C4-2B (cell line): ENCODE measurements at regions not wholly inside any gene's neighbourhood (a gene's known extent, or its start where the extent isn't known, plus 50 kb on each side); places are given as distances from the start of the nearest gene placed in this dataset.

ENCODE experiments used
- H3K27ac ChIP-seq: fragments of 450-650 bp; 2 replicates; pipeline ENCODE4 v1.5.1; 2017
- ZFX ChIP-seq: fragments of 450-650 bp; IDR thresholded peaks from 2 replicates; pipeline ENCODE4 v1.6.1; 2017
- TF ChIP-seq, protein P1 (sequence below): fragments of 450-650 bp; conservative IDR thresholded peaks from 2 replicates; pipeline ENCODE4 v1.5.1; 2017; ENCODE audit warnings: mild to moderate bottlenecking

DNA sequence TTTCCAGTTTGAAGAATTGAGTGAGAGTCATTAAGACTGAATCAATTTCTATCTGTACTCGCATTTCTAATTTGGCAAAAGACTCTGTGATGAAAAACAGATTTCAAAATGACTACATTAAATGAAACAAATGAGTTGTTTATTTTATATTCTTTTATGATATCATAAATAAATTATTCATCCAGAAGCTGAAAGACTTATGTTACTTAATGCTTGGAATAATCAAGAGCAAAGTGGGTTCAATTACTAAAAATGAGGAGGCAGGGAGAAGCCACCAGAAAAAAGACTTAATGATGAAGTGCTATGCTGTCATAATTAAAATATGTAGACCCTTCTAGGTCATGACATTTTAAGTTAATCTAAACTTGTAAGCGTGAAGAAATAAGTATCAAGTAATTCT is 130.6 kb upstream of the FERMT1 start:
- TF ChIP-seq, protein P1, sequence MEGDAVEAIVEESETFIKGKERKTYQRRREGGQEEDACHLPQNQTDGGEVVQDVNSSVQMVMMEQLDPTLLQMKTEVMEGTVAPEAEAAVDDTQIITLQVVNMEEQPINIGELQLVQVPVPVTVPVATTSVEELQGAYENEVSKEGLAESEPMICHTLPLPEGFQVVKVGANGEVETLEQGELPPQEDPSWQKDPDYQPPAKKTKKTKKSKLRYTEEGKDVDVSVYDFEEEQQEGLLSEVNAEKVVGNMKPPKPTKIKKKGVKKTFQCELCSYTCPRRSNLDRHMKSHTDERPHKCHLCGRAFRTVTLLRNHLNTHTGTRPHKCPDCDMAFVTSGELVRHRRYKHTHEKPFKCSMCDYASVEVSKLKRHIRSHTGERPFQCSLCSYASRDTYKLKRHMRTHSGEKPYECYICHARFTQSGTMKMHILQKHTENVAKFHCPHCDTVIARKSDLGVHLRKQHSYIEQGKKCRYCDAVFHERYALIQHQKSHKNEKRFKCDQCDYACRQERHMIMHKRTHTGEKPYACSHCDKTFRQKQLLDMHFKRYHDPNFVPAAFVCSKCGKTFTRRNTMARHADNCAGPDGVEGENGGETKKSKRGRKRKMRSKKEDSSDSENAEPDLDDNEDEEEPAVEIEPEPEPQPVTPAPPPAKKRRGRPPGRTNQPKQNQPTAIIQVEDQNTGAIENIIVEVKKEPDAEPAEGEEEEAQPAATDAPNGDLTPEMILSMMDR: no peak
- TF ChIP-seq ZFX: no peak
- H3K27ac ChIP-seq: no peak overlapping the region

DNA sequence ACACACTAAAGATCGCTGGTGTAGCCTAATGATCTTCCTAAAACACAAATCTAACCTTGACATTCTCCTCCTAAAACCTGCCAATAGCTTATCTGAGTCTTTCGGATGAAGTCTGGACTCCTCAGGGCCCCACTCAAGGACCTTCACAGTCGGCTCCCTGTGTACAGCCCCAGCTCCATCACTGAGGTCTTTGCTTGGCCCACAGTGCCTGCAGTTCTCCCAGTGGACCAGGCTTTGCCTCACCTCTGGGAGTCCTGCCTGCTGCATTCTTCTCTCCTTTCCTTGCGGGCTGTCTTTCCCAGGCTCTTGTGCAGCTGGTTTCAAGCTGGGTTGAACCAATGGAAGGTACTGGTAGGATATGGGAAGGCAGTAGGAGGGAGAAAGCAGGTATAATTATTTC is 122.6 kb upstream of the FERMT1 start:
- no peak for TF ChIP-seq ZFX
- TF ChIP-seq, protein P1: no peak
- H3K27ac ChIP-seq: no peak overlapping the region

DNA sequence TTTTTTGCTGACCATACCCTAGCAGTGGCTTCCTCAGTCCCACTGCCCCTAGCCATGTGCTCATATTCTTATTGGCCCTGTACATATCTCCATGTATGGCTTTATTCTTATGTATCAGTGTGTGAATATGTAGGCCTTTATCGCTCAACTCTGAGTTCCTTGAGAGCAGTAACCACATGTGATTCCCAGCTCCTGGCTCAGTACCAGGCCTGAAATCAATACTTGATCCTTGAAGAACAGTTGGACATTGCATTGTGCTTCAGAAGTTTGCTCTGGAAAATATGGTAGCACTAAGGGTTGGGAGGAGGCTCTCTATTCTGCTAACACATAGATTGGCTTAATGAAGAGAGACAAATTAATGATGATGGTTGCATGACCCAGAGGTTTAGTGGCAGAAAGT is 118.8 kb upstream of the FERMT1 start:
- no peak for TF ChIP-seq ZFX
- TF ChIP-seq, protein P1: no peak
- no peak overlapping the region for H3K27ac ChIP-seq

DNA sequence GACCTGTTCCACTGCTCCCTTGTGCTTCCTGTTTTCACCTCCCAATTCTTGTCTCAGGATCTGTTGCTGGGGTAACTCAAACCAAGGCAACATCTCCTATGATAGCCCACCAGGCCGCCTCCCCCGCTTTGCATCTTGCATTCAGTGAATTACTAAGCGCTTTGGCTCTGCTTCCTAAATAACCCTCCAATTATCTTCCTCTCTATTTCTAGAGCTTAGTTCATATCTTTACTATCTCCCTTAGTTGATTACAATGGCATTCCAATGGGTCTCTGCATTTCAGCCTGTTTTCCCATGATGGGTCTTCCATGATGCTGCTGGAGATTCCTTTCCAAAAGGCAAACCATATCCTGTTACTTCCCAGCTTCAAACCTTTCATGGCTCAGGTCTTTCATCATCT is 117.2 kb upstream of the FERMT1 start:
- TF ChIP-seq, protein P1: no peak
- no peak for TF ChIP-seq ZFX

DNA sequence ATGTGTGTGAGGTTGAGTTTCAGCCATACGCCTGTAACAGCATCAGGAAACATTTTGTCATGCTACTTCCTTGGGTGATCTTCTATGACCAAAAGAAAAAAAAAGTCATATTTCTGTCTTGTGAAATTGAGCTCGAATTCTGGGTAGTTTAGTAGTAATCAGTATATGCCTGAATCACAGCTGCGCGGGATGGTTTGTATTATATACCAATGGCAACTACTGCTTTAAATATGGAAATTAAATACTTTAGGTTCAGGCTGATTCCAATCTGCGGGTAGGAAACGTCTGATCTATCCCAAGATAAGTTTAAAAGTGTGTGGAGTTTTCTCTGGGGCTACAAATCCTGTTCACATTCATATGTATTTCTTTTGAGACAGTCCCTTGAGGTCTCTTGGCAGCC is 115.6 kb upstream of the FERMT1 start:
- TF ChIP-seq ZFX: no peak

More for the DNA sequence above, 117.2 kb upstream of the FERMT1 start:
- H3K27ac ChIP-seq: no peak overlapping the region

DNA sequence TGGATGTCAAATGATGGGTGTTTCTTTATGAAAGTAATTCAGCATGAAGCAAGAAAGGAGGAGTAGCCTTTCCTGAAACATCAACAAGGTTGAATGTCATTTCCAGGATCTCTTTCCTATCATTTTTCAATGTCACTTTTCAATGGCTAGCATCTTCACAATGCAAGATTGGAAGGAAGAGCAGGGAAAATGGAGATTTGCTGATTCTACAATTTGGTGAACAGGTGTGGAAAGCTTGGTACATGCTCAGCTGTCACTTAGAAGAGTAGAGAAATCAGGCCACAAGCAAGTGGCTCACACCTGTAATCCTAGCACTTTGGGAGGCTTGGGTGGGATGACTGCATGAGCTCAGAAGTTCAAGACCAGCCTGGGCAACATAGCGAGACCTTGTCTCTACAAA is 112.7 kb upstream of the FERMT1 start:
- TF ChIP-seq ZFX: no peak
- TF ChIP-seq, protein P1: no peak
- no peak overlapping the region for H3K27ac ChIP-seq

More for the DNA sequence above, 115.6 kb upstream of the FERMT1 start:
- H3K27ac ChIP-seq: no peak overlapping the region

DNA sequence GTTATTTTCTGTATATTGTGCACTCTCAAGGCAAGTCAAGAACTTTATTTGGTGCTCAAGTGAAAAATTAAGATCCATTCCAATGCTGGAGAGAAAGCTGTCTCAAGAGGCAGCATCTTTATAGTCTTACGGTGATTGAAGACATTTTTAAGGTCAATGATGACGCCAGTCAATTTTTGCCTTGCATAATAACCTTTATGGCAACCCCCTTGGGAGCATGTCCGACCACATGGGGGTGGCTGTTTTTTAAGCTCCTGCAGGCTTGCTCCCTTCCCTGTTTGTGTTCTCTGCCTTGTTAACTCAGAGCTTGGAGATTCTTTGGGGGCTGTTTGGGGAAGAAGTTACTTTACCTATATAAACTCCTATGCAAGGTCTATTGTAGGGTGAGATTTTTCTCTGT is 109.6 kb upstream of the FERMT1 start:
- no peak for TF ChIP-seq ZFX
- TF ChIP-seq, protein P1: no peak
- no peak overlapping the region for H3K27ac ChIP-seq

DNA sequence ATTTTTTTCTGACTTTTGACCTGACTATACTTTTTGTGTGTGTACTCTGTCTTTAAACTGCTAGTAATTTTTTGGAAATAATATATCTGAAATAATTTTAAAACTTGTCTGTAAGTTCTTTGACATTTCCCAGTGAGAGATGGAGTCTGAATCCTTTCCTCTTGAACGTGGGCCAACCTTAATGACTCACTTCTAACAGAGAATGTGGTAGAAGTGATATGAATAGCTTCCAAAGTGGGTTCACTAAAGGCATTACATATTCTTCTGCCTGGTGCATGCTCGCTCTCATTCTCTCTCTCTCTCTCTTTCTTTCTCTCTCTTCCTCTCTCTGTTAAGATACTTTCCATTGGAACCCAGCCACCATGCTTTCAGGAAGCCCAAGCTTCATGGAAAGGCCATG is 108.7 kb upstream of the FERMT1 start:
- no peak overlapping the region for H3K27ac ChIP-seq
- TF ChIP-seq, protein P1: no peak
- no peak for TF ChIP-seq ZFX
